ENCODE measurements at regions not wholly inside any gene's neighbourhood (a gene's known extent, or its start where the extent isn't known, plus 50 kb on each side); places are given as distances from the start of the nearest gene placed in this dataset.

DNA sequence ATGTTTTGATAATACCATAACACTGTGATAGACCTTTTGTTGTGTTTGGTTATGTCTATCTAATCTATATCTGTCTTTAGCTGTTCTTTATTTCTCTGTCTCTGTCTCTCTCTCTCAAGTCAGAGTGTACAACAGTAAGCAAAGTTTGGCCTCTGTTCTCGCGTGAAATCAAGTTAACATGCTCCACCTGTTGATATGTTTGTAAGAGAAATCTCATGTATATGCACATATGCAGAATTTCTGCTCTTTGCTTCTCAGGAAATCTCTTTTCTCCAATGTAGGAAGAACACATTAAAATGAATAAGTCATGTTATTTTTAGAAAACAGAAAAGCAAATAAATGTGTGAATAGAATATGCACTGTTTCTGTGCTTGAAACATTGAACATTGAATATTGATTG is 425.5 kb upstream of the SEMA6D start:
- no peaks in the 10 kb centered on the region for H3K36me3 ChIP-seq (ENCODE audit: insufficient read depth, low read length)
- H3K9me3 ChIP-seq (ENCODE audit: control insufficient read depth in 1 of 2, insufficient read depth in 1 of 2, low read length in 2 of 2) = no peaks in the 10 kb centered on the region
- ChIA-PET CTCF (no interaction called here), POLR2A (no interaction called here)
- no peaks in the 10 kb centered on the region for H3K4me1 Mint-ChIP-seq (ENCODE audit: low read depth)
- no peaks in the 10 kb centered on the region for H3K36me3 Mint-ChIP-seq (ENCODE audit: low read depth)
- no peak overlapping the region for H3K4me3 ChIP-seq (ENCODE audit: low read length)
- ATAC-seq (ENCODE audit: poor library complexity) = no peak
- H3K4me3 Mint-ChIP-seq = no peak overlapping the region
- TF ChIP-seq, protein P1, sequence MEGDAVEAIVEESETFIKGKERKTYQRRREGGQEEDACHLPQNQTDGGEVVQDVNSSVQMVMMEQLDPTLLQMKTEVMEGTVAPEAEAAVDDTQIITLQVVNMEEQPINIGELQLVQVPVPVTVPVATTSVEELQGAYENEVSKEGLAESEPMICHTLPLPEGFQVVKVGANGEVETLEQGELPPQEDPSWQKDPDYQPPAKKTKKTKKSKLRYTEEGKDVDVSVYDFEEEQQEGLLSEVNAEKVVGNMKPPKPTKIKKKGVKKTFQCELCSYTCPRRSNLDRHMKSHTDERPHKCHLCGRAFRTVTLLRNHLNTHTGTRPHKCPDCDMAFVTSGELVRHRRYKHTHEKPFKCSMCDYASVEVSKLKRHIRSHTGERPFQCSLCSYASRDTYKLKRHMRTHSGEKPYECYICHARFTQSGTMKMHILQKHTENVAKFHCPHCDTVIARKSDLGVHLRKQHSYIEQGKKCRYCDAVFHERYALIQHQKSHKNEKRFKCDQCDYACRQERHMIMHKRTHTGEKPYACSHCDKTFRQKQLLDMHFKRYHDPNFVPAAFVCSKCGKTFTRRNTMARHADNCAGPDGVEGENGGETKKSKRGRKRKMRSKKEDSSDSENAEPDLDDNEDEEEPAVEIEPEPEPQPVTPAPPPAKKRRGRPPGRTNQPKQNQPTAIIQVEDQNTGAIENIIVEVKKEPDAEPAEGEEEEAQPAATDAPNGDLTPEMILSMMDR (IDR thresholded peaks at IDR 0.05) = no peak
- H3K27me3 Mint-ChIP-seq = no peaks in the 10 kb centered on the region
- intact Hi-C loops (cut with DNase I, micrococcal nuclease) = no loop called here
- H3K27ac Mint-ChIP-seq = no peak overlapping the region
- peaks cover 2% of the 10 kb centered on the region for H3K9me3 Mint-ChIP-seq
- H3K4me1 ChIP-seq (ENCODE audit: insufficient read depth, low read length) = no peaks in the 10 kb centered on the region
- H3K27me3 ChIP-seq (ENCODE audit: control insufficient read depth in 1 of 2, insufficient read depth in 2 of 2, low read length in 2 of 2) = no peaks in the 10 kb centered on the region
- DNase-seq = no peak
- H3K27ac ChIP-seq (ENCODE audit: low read depth in 1 of 2, low read length in 2 of 2) = no peak overlapping the region

DNA sequence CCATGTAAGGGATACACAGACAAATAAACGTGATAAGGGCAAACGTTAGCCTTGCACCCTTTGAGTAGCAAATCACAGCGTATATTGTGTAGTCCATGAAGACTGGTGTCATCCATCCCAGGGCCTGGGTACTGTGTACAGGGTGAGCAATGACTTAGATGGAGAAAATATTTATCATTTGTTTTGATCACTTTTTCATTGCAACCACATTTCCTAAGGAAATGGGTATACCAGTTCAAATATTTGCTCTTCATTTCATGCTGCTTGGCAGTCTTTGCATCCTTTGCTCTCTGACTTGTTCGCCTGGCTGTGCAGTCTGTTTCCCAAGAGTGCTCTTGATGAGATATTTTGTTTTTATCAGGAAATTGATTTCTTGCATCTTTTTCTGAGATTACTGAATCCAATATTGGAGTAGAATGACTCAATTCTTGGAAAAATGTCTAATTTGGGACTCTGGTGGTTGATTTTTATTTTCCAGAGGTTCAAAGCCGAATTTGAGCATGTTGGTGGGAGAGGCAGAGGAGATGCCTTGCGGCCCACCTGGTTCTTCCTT is 424.6 kb upstream of the SEMA6D start:
- no peaks in the 10 kb centered on the region for H3K4me1 Mint-ChIP-seq (ENCODE audit: low read depth)
- no peak overlapping the region for H3K4me3 ChIP-seq (ENCODE audit: low read length)
- H3K4me1 ChIP-seq (ENCODE audit: insufficient read depth, low read length) = no peaks in the 10 kb centered on the region
- DNase-seq (no peak), ATAC-seq (ENCODE audit: poor library complexity) (no peak)
- ChIA-PET POLR2A (no interaction called here), CTCF (no interaction called here)
- no peak overlapping the region for H3K27ac ChIP-seq (ENCODE audit: low read depth in 1 of 2, low read length in 2 of 2)
- H3K27ac Mint-ChIP-seq = no peak overlapping the region
- H3K36me3 Mint-ChIP-seq (ENCODE audit: low read depth) = no peaks in the 10 kb centered on the region
- H3K36me3 ChIP-seq (ENCODE audit: insufficient read depth, low read length) = no peaks in the 10 kb centered on the region
- TF ChIP-seq, protein P1 (IDR thresholded peaks at IDR 0.05) = no peak
- H3K9me3 Mint-ChIP-seq = no peaks in the 10 kb centered on the region
- H3K27me3 Mint-ChIP-seq = no peaks in the 10 kb centered on the region
- no peaks in the 10 kb centered on the region for H3K27me3 ChIP-seq (ENCODE audit: control insufficient read depth in 1 of 2, insufficient read depth in 2 of 2, low read length in 2 of 2)
- no peak overlapping the region for H3K4me3 Mint-ChIP-seq
- no peaks in the 10 kb centered on the region for H3K9me3 ChIP-seq (ENCODE audit: control insufficient read depth in 1 of 2, insufficient read depth in 1 of 2, low read length in 2 of 2)
- intact Hi-C loops (cut with DNase I, micrococcal nuclease) = no loop called here

DNA sequence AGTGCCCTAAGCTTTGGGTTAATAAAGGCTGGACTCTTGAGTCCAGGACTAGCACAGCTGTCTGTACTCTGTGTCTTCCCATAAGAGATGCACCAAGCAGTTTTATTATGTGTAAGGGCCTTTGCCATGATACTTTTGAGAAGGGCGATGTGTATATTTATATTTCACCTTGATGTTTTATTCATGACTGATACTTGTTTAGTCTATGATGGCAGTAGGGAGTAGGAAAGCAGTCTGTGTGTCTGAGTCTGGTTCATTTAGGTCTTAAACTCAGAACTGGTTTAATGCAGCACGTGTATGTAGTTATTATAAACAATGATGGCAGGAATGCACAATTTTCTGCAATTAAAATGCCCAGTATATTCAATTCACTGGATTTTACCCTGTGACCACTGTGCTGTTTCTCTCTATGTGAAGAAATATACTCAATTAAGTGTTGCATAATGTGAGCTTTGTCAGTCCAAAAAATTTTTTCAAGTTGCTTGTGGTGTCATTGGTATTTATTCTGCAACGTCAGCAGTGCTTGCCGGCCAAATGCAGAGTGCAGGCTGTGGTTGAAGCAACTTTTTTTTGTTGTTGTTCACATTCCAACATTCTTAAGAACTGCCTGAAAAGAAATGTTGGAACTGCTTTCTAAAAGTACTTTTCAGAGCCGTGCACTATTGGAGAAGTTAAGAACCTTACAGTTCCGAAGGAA is 423.7 kb upstream of the SEMA6D start:
- no peaks in the 10 kb centered on the region for H3K9me3 ChIP-seq (ENCODE audit: control insufficient read depth in 1 of 2, insufficient read depth in 1 of 2, low read length in 2 of 2)
- no peaks in the 10 kb centered on the region for H3K9me3 Mint-ChIP-seq
- no peaks in the 10 kb centered on the region for H3K27me3 ChIP-seq (ENCODE audit: control insufficient read depth in 1 of 2, insufficient read depth in 2 of 2, low read length in 2 of 2)
- H3K36me3 Mint-ChIP-seq (ENCODE audit: low read depth) = no peaks in the 10 kb centered on the region
- H3K27ac ChIP-seq (ENCODE audit: low read depth in 1 of 2, low read length in 2 of 2) = no peak overlapping the region
- DNase-seq (no peak), ATAC-seq (ENCODE audit: poor library complexity) (no peak)
- ChIA-PET POLR2A (no interaction called here), CTCF (no interaction called here)
- H3K27me3 Mint-ChIP-seq = no peaks in the 10 kb centered on the region
- no peak overlapping the region for H3K4me3 ChIP-seq (ENCODE audit: low read length)
- no peaks in the 10 kb centered on the region for H3K36me3 ChIP-seq (ENCODE audit: insufficient read depth, low read length)
- H3K27ac Mint-ChIP-seq = no peak overlapping the region
- no peaks in the 10 kb centered on the region for H3K4me1 ChIP-seq (ENCODE audit: insufficient read depth, low read length)
- H3K4me1 Mint-ChIP-seq (ENCODE audit: low read depth) = no peaks in the 10 kb centered on the region
- intact Hi-C loops (cut with DNase I, micrococcal nuclease) = no loop called here
- TF ChIP-seq, protein P1 (IDR thresholded peaks at IDR 0.05) = no peak
- no peak overlapping the region for H3K4me3 Mint-ChIP-seq

Data from CD4-positive, alpha-beta T cell (primary cell).